K562 (cell line): ENCODE measurements at regions not wholly inside any gene's neighbourhood (a gene's known extent, or its start where the extent isn't known, plus 50 kb on each side); places are given as distances from the start of the nearest gene placed in this dataset.

Source experiments
- ATAC-seq: fragments of 200-7000 bp; cut with Tn5 transposase; 3 replicates; pipeline ENCODE4 v1.9.1; 2020; ENCODE audit warnings: moderate library complexity
- BruUV-seq: library from RNA; stranded (reverse); fragments of 400-500 nt; replicated peaks from 2 replicates; lab custom pipeline; 2021; lab: Mats Ljungman, UMichigan
- CTCF ChIA-PET: fragments of 300-600 bp; formaldehyde crosslinking; extraction: SDS; loops from one replicate; lab custom pipeline; 2021; ENCODE audit warnings: low intra/inter-chr PET ratio; lab: Yijun Ruan, JAX
- POLR2A ChIA-PET: fragments of 300-600, 350-650 bp; sonication (Branson Sonifier 250); formaldehyde crosslinking; extraction: SDS; loops from one replicate; lab custom pipeline; 2021; ENCODE audit warnings: antibody characterized with exemption, inconsistent platforms; lab: Yijun Ruan, JAX
- DNase-seq, 4 experiments: peaks; one replicate each; pipeline versions ENCODE4 v3.0.0 to v3.0.0-alpha.2; 2011 to 2018; ENCODE audit warnings: low spot score in 3 of 4, mixed read lengths in 3 of 4; ENCODE audit errors: extremely low read depth in 1 of 4
- FAIRE-seq: peaks from 2 replicates; lab custom pipeline; 2011; peaks lifted over from hg19 to GRCh38; lab: Jason Lieb, UNC
- H2AFZ ChIP-seq: 2 replicates; pipeline ENCODE4 v1.6.0; 2011; ENCODE audit warnings: low read depth, low read length, control low read depth, inconsistent platforms
- H3K27ac ChIP-seq: fragments of 200-600 bp; 3 replicates; pipeline ENCODE4 v1.8.0; 2011; ENCODE audit warnings: low read depth, mild to moderate bottlenecking, control low read depth, inconsistent platforms, low read length, moderate library complexity, mixed read lengths; ENCODE audit errors: extremely low read depth
- H3K27me3 ChIP-seq, 2 experiments: fragments of 300-600 bp in 1 of 2; 2 replicates in 1 of 2; 3 replicates in 1 of 2; pipeline versions ENCODE4 v1.6.0 to v1.8.0; 2011; ENCODE audit warnings: inconsistent platforms in 2 of 2, low read length in 2 of 2, mild to moderate bottlenecking in 1 of 2, mixed read lengths in 1 of 2, moderate library complexity in 1 of 2; ENCODE audit not compliant: control insufficient read depth in 2 of 2, insufficient read depth in 2 of 2
- H3K36me3 ChIP-seq: fragments of 300-600 bp; 3 replicates; pipeline ENCODE4 v1.8.0; 2011; ENCODE audit warnings: mild to moderate bottlenecking, low read length, inconsistent platforms; ENCODE audit not compliant: control insufficient read depth, insufficient read depth
- H3K4me1 ChIP-seq, 2 experiments: fragments of 200-600 bp in 1 of 2; replicated peaks in 1 of 2; 2 replicates in 1 of 2; 3 replicates in 1 of 2; pipeline versions ENCODE4 v1.5.1 to v1.8.0; 2011; ENCODE audit warnings: inconsistent platforms in 2 of 2, low read length in 2 of 2, mild to moderate bottlenecking in 1 of 2, mixed read lengths in 1 of 2, moderate library complexity in 1 of 2; ENCODE audit not compliant: control insufficient read depth in 2 of 2, insufficient read depth in 2 of 2
- H3K4me2 ChIP-seq: 2 replicates; pipeline ENCODE4 v1.6.1; 2011; ENCODE audit warnings: low read length, control low read depth, inconsistent platforms, mixed read lengths; ENCODE audit not compliant: insufficient read depth
- H3K4me3 ChIP-seq: fragments of 200-600 bp; sonication (generic), shearing (Covaris generic); 2 replicates; pipeline ENCODE4 v1.5.1; 2016; ENCODE audit warnings: control low read depth, inconsistent platforms
- H3K79me2 ChIP-seq: fragments of 200-600 bp; 3 replicates; pipeline ENCODE4 v1.8.0; 2011; ENCODE audit warnings: low read length, inconsistent platforms; ENCODE audit not compliant: control insufficient read depth, insufficient read depth
- H3K9ac ChIP-seq, 2 experiments: 2 replicates each; pipeline versions ENCODE4 v1.6.0 to v1.6.1; 2011; ENCODE audit warnings: low read depth in 2 of 2, low read length in 2 of 2, control low read depth in 1 of 2, inconsistent platforms in 1 of 2, mild to moderate bottlenecking in 1 of 2, mixed read lengths in 1 of 2; ENCODE audit not compliant: insufficient read depth in 1 of 2
- H3K9me1 ChIP-seq: one replicate; pipeline ENCODE4 v1.6.0; 2011; ENCODE audit warnings: inconsistent platforms, mild to moderate bottlenecking, low read length, moderate library complexity; ENCODE audit not compliant: control insufficient read depth, insufficient read depth
- H3K9me3 ChIP-seq: replicated peaks from 2 replicates; pipeline ENCODE4 v1.5.1; 2011; ENCODE audit warnings: low read depth, low read length, inconsistent platforms; ENCODE audit not compliant: control insufficient read depth, insufficient read depth
- H4K20me1 ChIP-seq: replicated peaks from 2 replicates; pipeline ENCODE4 v1.6.1; 2011; ENCODE audit warnings: low read length, inconsistent platforms, mixed read lengths; ENCODE audit not compliant: control insufficient read depth, insufficient read depth
- ESRRA ChIP-seq: fragments of 450-650 bp; IDR thresholded peaks from 2 replicates; pipeline ENCODE4 v1.6.1; 2014; ENCODE audit warnings: low read depth, mild to moderate bottlenecking, moderate library complexity, borderline replicate concordance
- FOXA3 ChIP-seq, 2 experiments: fragments of 450-650 bp in 1 of 2; sonication (generic) in 1 of 2; formaldehyde crosslinking; IDR thresholded peaks in 1 of 2; conservative IDR thresholded peaks in 1 of 2; 2 replicates each; pipeline versions ENCODE4 v1.4.0 to v1.8.0; 2020 to 2022; ENCODE audit warnings: mild to moderate bottlenecking in 2 of 2, missing genetic modification reagents in 1 of 2
- GTF3C2 ChIP-seq: IDR thresholded peaks from 3 replicates; pipeline ENCODE4 v1.6.1; 2011; ENCODE audit warnings: borderline replicate concordance, mild to moderate bottlenecking, moderate library complexity; ENCODE audit not compliant: insufficient read length; ENCODE audit errors: extremely low read depth
- HDAC1 ChIP-seq, 2 experiments: fragments of 450-650 bp; IDR thresholded peaks; 2 replicates each; pipeline ENCODE4 v1.6.1; 2016 to 2017; ENCODE audit warnings: inconsistent platforms in 1 of 2, mild to moderate bottlenecking in 1 of 2, moderate library complexity in 1 of 2
- HMGN3 ChIP-seq: IDR thresholded peaks from 2 replicates; pipeline ENCODE4 v1.6.1; 2011; ENCODE audit warnings: borderline replicate concordance, low read depth, mild to moderate bottlenecking, mixed read lengths, low read length; ENCODE audit not compliant: insufficient read length; ENCODE audit errors: extremely low read depth
- IRF9 ChIP-seq: fragments of 450-650 bp; IDR thresholded peaks from 2 replicates; pipeline ENCODE4 v1.6.1; 2016; ENCODE audit warnings: missing biosample characterization, missing genetic modification characterization
- KDM4B ChIP-seq, 2 experiments: fragments of 450-650 bp in 1 of 2; sonication (generic) in 1 of 2; IDR thresholded peaks; 2 replicates each; pipeline ENCODE4 v1.6.1; 2016 to 2017; ENCODE audit warnings: borderline replicate concordance in 2 of 2, antibody characterized with exemption in 1 of 2, low read depth in 1 of 2, mild to moderate bottlenecking in 1 of 2
- KHSRP ChIP-seq: fragments of 450-650 bp; IDR thresholded peaks from 2 replicates; pipeline ENCODE4 v1.6.1; 2017
- MEF2D ChIP-seq: conservative IDR thresholded peaks from 2 replicates; pipeline ENCODE4 v1.6.1; 2016; ENCODE audit warnings: low read depth, missing genetic modification characterization, missing compliant biosample characterization
- TEAD1 ChIP-seq, 2 experiments: fragments of 450-650 bp in 1 of 2; sonication (generic) in 1 of 2; formaldehyde crosslinking; IDR thresholded peaks; 2 replicates each; pipeline versions ENCODE4 v1.4.0 to v1.8.0; 2020 to 2022; ENCODE audit warnings: mild to moderate bottlenecking in 2 of 2, missing genetic modification reagents in 1 of 2
- TEAD4 ChIP-seq, 2 experiments: sonication (generic) in 1 of 2; formaldehyde crosslinking in 1 of 2; IDR thresholded peaks; 2 replicates each; pipeline versions ENCODE4 v1.6.1 to v1.8.0; 2012 to 2022; ENCODE audit warnings: borderline replicate concordance in 1 of 2, inconsistent platforms in 1 of 2, low read length in 1 of 2, mild to moderate bottlenecking in 1 of 2, missing genetic modification reagents in 1 of 2
- ZFP91 ChIP-seq: sonication (generic); formaldehyde crosslinking; IDR thresholded peaks from 2 replicates; pipeline ENCODE4 v1.8.0; 2022; ENCODE audit warnings: mild to moderate bottlenecking, missing genetic modification reagents
- WGBS: fragments of 100-300 bp; shearing (Covaris generic); methylation state at CpG from one replicate; pipeline ENCODE4 v1.1.6; 2016; ENCODE audit warnings: low coverage, mixed read lengths; ENCODE audit not compliant: insufficient coverage; ENCODE audit errors: missing lambda C conversion rate; 5-methylcytosine and 5-hydroxymethylcytosine counted together
- in situ Hi-C: fragments of 300-500 bp; cut with MboI; formaldehyde crosslinking; loops from 4 replicates; pipeline ENCODE4 v1.15.0; 2018; ENCODE audit warnings: inconsistent platforms, mixed read lengths
- intact Hi-C: fragments of 100-400 bp; cut with micrococcal nuclease; formaldehyde crosslinking; loops from 2 replicates; pipeline ENCODE4 v1.14.2; 2022
- TF ChIP-seq, protein P1 (sequence below): fragments of 450-650 bp; IDR thresholded peaks from 2 replicates; pipeline ENCODE4 v1.6.1; 2016; ENCODE audit warnings: low read depth, mild to moderate bottlenecking, moderate library complexity

DNA sequence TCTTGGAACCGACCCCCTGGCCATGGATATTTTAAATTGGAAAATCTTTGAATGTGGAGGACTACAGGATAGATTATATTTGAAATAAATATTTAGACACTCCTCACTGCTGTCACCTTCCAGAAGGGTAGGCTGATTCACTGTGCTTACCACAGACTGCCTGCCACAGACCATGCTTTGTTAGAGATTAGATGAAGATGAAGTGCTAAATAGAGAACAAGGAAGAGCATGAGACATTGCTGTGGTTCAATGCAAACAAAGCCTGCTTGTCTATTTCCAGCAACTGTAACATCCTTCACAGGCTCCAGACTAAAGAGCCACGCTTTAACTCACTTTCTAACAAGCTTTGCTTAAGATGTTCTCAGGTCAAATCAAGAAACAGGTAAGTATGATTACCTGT is 81.0 kb upstream of the TMEM17 start:
- FAIRE-seq (no peak), DNase-seq (no peak), ATAC-seq (no peak)
- H3K4me2 ChIP-seq = no peak overlapping the region
- H3K9ac ChIP-seq = no peak overlapping the region
- no peak overlapping the region for H3K27ac ChIP-seq
- H3K9me1 ChIP-seq = no peaks in the 10 kb centered on the region
- H3K9me3 ChIP-seq = no peaks in the 10 kb centered on the region
- BruUV-seq = no TSS peak
- ChIA-PET POLR2A (interaction anchor here (0.6 kb wide), 1 partner anchor 274 kb away, joined by 4 read pairs; no protein-coding TSS in a partner anchor), CTCF (no interaction called here)
- H2AFZ ChIP-seq = no peak overlapping the region
- H3K4me1 ChIP-seq = no peaks in the 10 kb centered on the region; a peak in 1 of 5 replicates
- no peak overlapping the region for H3K4me3 ChIP-seq
- in situ Hi-C loops = no loop called here
- WGBS = 9% methylated on average over 2 of the region's 2 CpGs
- H3K79me2 ChIP-seq = no peaks in the 10 kb centered on the region
- no peaks in the 10 kb centered on the region for H3K36me3 ChIP-seq
- no peaks in the 10 kb centered on the region for H4K20me1 ChIP-seq
- peaks cover 4 to 6% of the 10 kb centered on the region in 2 experiments; a peak in 3 of 5 replicates for H3K27me3 ChIP-seq
- intact Hi-C loops = no loop called here
- no peak for TF ChIP-seq ESRRA
- 0 out of 4 replicates have a peak, but pooled peaks of 1 of the 2 experiments have one; percentile 29 for TF ChIP-seq TEAD1 (CRISPR knock-in tag; IDR thresholded peaks at IDR 0.05)
- no peak for TF ChIP-seq HMGN3
- TF ChIP-seq IRF9 = no peak
- no peak for TF ChIP-seq ZFP91 (CRISPR knock-in tag)
- no peak for TF ChIP-seq KDM4B (IDR thresholded peaks at IDR 0.05; ENCODE audit: borderline replicate concordance in 2 of 2, low read depth in 1 of 2)
- TF ChIP-seq HDAC1 (IDR thresholded peaks at IDR 0.05) = no peak
- TF ChIP-seq FOXA3 (CRISPR knock-in tag; conservative IDR thresholded peaks at IDR 0.05 in 1 of 2, IDR thresholded peaks at IDR 0.05 in 1 of 2) = peak; percentile 87 to 95
- TF ChIP-seq, protein P1, sequence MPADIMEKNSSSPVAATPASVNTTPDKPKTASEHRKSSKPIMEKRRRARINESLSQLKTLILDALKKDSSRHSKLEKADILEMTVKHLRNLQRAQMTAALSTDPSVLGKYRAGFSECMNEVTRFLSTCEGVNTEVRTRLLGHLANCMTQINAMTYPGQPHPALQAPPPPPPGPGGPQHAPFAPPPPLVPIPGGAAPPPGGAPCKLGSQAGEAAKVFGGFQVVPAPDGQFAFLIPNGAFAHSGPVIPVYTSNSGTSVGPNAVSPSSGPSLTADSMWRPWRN = peak; percentile 67; the same call in 1 of the 2 replicates
- TF ChIP-seq GTF3C2 = no peak
- TF ChIP-seq KHSRP = no peak
- TF ChIP-seq MEF2D (tag) = peak; percentile 63; the same call in 1 of the 2 replicates
- TF ChIP-seq TEAD4 (IDR thresholded peaks at IDR 0.05; ENCODE audit: low read length) = peak; percentile 23; the same call in 1 of the 2 replicates
- TF ChIP-seq TEAD4 (CRISPR knock-in tag; IDR thresholded peaks at IDR 0.05; ENCODE audit: borderline replicate concordance) = no peak
